Smooth muscle cell (in vitro differentiated cells): ENCODE measurements at regions not wholly inside any gene's neighbourhood (a gene's known extent, or its start where the extent isn't known, plus 50 kb on each side); places are given as distances from the start of the nearest gene placed in this dataset.

Experiments
- DNase-seq: peaks from one replicate; lab custom pipeline; 2025; ENCODE audit not compliant: unreplicated experiment; lab: John Stamatoyannopoulos, UW
- H2AFZ ChIP-seq: fragments of 200-600 bp; sonication (generic); 2 replicates; pipeline ENCODE4 v1.6.0; 2016; ENCODE audit warnings: antibody characterized with exemption, low read depth, mild to moderate bottlenecking
- H3F3A ChIP-seq: fragments of 200-600 bp; sonication (generic); 2 replicates; pipeline ENCODE4 v1.6.0; 2017; ENCODE audit warnings: antibody characterized with exemption, low read depth
- H3K27ac ChIP-seq: fragments of 200-600 bp; sonication (generic); 2 replicates; pipeline ENCODE4 v1.5.1; 2016; ENCODE audit warnings: low read depth, mild to moderate bottlenecking
- H3K27me3 ChIP-seq: fragments of 200-600 bp; sonication (generic); 2 replicates; pipeline ENCODE4 v1.6.1; 2016; ENCODE audit warnings: low read depth, mild to moderate bottlenecking
- H3K36me3 ChIP-seq: fragments of 200-600 bp; sonication (generic); 2 replicates; pipeline ENCODE4 v1.5.1; 2016; ENCODE audit warnings: low read depth
- H3K4me1 ChIP-seq: fragments of 200-600 bp; sonication (generic); 2 replicates; pipeline ENCODE4 v1.5.1; 2016; ENCODE audit warnings: low read depth
- H3K4me2 ChIP-seq: fragments of 200-600 bp; sonication (generic); 2 replicates; pipeline ENCODE4 v1.6.0; 2016; ENCODE audit warnings: mild to moderate bottlenecking
- H3K4me3 ChIP-seq: fragments of 200-600 bp; sonication (generic); 2 replicates; pipeline ENCODE4 v1.5.1; 2016; ENCODE audit warnings: mild to moderate bottlenecking
- H3K79me2 ChIP-seq: fragments of 200-600 bp; sonication (generic); 2 replicates; pipeline ENCODE4 v1.6.0; 2016; ENCODE audit warnings: low read depth, mild to moderate bottlenecking
- H3K9ac ChIP-seq: fragments of 200-600 bp; sonication (generic); 2 replicates; pipeline ENCODE4 v1.6.0; 2016; ENCODE audit warnings: low read depth
- H3K9me3 ChIP-seq: fragments of 200-600 bp; sonication (generic); replicated peaks from 2 replicates; pipeline ENCODE4 v1.5.1; 2016; ENCODE audit warnings: low read depth
- H4K20me1 ChIP-seq: fragments of 200-600 bp; sonication (generic); 2 replicates; pipeline ENCODE4 v1.6.0; 2016; ENCODE audit warnings: low read depth
- CTCF ChIP-seq: fragments of 200-600 bp; sonication (generic); IDR thresholded peaks from 2 replicates; pipeline ENCODE4 v1.5.1; 2017; ENCODE audit warnings: borderline replicate concordance, mild to moderate bottlenecking, antibody characterized with exemption; ENCODE audit not compliant: insufficient read depth, poor library complexity, severe bottlenecking
- WGBS: methylation state at CpG from one replicate; pipeline ENCODE4 v1.1.7; 2016; ENCODE audit warnings: low lambda C conversion rate; 5-methylcytosine and 5-hydroxymethylcytosine counted together

GRCh38 chr12:15049461-15050153 is 76.8 kb downstream of the PDE6H start:
- no peaks in the 10 kb centered on the region for H3K4me1 ChIP-seq
- no peak overlapping the region for H2AFZ ChIP-seq
- no peaks in the 10 kb centered on the region for H3K79me2 ChIP-seq
- no peaks in the 10 kb centered on the region for H3K27me3 ChIP-seq
- H3K9me3 ChIP-seq: no peaks in the 10 kb centered on the region
- H3K27ac ChIP-seq: no peak overlapping the region
- no peaks in the 10 kb centered on the region for H4K20me1 ChIP-seq
- no peak overlapping the region for H3K9ac ChIP-seq
- DNase-seq: no peak
- no peaks in the 10 kb centered on the region for H3F3A ChIP-seq
- H3K4me3 ChIP-seq: no peak overlapping the region
- no peak overlapping the region for H3K4me2 ChIP-seq
- no peaks in the 10 kb centered on the region for H3K36me3 ChIP-seq
- 91% methylated on average over 8 of the region's 8 CpGs for WGBS
- no peak for TF ChIP-seq CTCF

- no peaks in the 10 kb centered on the region for H3K36me3 ChIP-seq
- H2AFZ ChIP-seq: no peak overlapping the region
- no peak overlapping the region for H3K9ac ChIP-seq
- no peak overlapping the region for H3K4me2 ChIP-seq
- DNase-seq: no peak
- no peaks in the 10 kb centered on the region for H3F3A ChIP-seq
- H3K79me2 ChIP-seq: no peaks in the 10 kb centered on the region
- H3K4me1 ChIP-seq: no peaks in the 10 kb centered on the region
- no peaks in the 10 kb centered on the region for H4K20me1 ChIP-seq
- no peaks in the 10 kb centered on the region for H3K27me3 ChIP-seq
- H3K27ac ChIP-seq: no peak overlapping the region
- TF ChIP-seq CTCF: no peak
- no peak overlapping the region for H3K4me3 ChIP-seq
- H3K9me3 ChIP-seq: no peaks in the 10 kb centered on the region
- WGBS: 67% methylated on average over 2 of the region's 2 CpGs
Observed at GRCh38 chr12:15050659-15051058, 77.8 kb downstream of the PDE6H start.

GRCh38 chr12:15052691-15053090 is 79.8 kb downstream of the PDE6H start:
- Histone ChIP-seq H3K9me3 (no peaks in the 10 kb centered on the region), H3K4me2 (no peak overlapping the region), H3K36me3 (no peaks in the 10 kb centered on the region), H3K9ac (no peak overlapping the region), H4K20me1 (no peaks in the 10 kb centered on the region), H3K27ac (no peak overlapping the region), H3K27me3 (no peaks in the 10 kb centered on the region), H3K4me3 (no peak overlapping the region), H3K79me2 (no peaks in the 10 kb centered on the region), H3F3A (no peaks in the 10 kb centered on the region), H2AFZ (no peak overlapping the region), H3K4me1 (no peaks in the 10 kb centered on the region)
- no peak for DNase-seq
- WGBS: 89% methylated on average over 2 of the region's 2 CpGs
- TF ChIP-seq CTCF: no peak

GRCh38 chr12:15056218-15056617 is 83.4 kb downstream of the PDE6H start:
- H3F3A ChIP-seq: no peaks in the 10 kb centered on the region
- no peak overlapping the region for H3K27ac ChIP-seq
- H3K9me3 ChIP-seq: no peaks in the 10 kb centered on the region
- no peak for DNase-seq
- no peaks in the 10 kb centered on the region for H3K79me2 ChIP-seq
- no peaks in the 10 kb centered on the region for H3K36me3 ChIP-seq
- no peak overlapping the region for H3K4me2 ChIP-seq
- TF ChIP-seq CTCF: no peak
- WGBS: 89% methylated on average over 1 of the region's 1 CpG
- no peaks in the 10 kb centered on the region for H3K27me3 ChIP-seq
- no peak overlapping the region for H2AFZ ChIP-seq
- H3K4me3 ChIP-seq: no peak overlapping the region
- no peak overlapping the region for H3K9ac ChIP-seq
- H4K20me1 ChIP-seq: no peaks in the 10 kb centered on the region
- H3K4me1 ChIP-seq: no peaks in the 10 kb centered on the region
